Right forelimb (tissue), 1 donor: ENCODE measurements at regions not wholly inside any gene's neighbourhood (a gene's known extent, or its start where the extent isn't known, plus 50 kb on each side); places are given as distances from the start of the nearest gene placed in this dataset.
"Not testable (repeated sequence)": the region's sequence is repeated elsewhere in the genome, so short reads cannot be mapped to it uniquely, and the experiment has no call there.

Source experiments
- DNase-seq: peaks from one replicate; pipeline ENCODE4 v3.0.0-alpha.2; 2018

- DNase-seq, result no peak
These were observed 585.3 kb upstream of the TLE4 start for GRCh38 chr9:78986446-78986845.

- DNase-seq, result no peak
These were observed 582.6 kb upstream of the TLE4 start for GRCh38 chr9:78989031-78989658.

GRCh38 chr9:78994471-78994870 lies 577.3 kb upstream of the TLE4 start:
- DNase-seq, result no peak

GRCh38 chr9:78994974-78995373 lies 576.8 kb upstream of the TLE4 start:
- DNase-seq, result not testable (repeated sequence)

- DNase-seq, result no peak
These were observed 574.5 kb upstream of the TLE4 start for GRCh38 chr9:78997296-78997695.

GRCh38 chr9:79000230-79001002 lies 571.3 kb upstream of the TLE4 start:
- no peak for DNase-seq

- no peak for DNase-seq
These were observed 570.8 kb upstream of the TLE4 start for GRCh38 chr9:79001012-79001411.

GRCh38 chr9:79003514-79003913 lies 568.3 kb upstream of the TLE4 start:
- DNase-seq, result no peak

GRCh38 chr9:79004032-79004431 lies 567.7 kb upstream of the TLE4 start:
- DNase-seq, result no peak

- no peak for DNase-seq
These were observed 565.2 kb upstream of the TLE4 start for GRCh38 chr9:79006546-79006945.

- no peak for DNase-seq
These were observed 563.9 kb upstream of the TLE4 start for GRCh38 chr9:79007701-79008483.

GRCh38 chr9:79008916-79009315 lies 562.8 kb upstream of the TLE4 start:
- no peak for DNase-seq

- DNase-seq, result no peak
These were observed 560.3 kb upstream of the TLE4 start for GRCh38 chr9:79011461-79011860.

GRCh38 chr9:79012561-79012960 lies 559.2 kb upstream of the TLE4 start:
- DNase-seq, result no peak

GRCh38 chr9:79013715-79014610 lies 557.8 kb upstream of the TLE4 start:
- DNase-seq, result no peak

GRCh38 chr9:79014929-79015699 lies 556.7 kb upstream of the TLE4 start:
- DNase-seq, result no peak

GRCh38 chr9:79015951-79016350 lies 555.8 kb upstream of the TLE4 start:
- no peak for DNase-seq

GRCh38 chr9:79020276-79020675 lies 551.5 kb upstream of the TLE4 start:
- DNase-seq, result no peak

GRCh38 chr9:79021084-79021483 lies 550.7 kb upstream of the TLE4 start:
- DNase-seq, result no peak

- DNase-seq, result no peak
These were observed 548.6 kb upstream of the TLE4 start for GRCh38 chr9:79023134-79023580.

GRCh38 chr9:79026316-79026715 lies 545.4 kb upstream of the TLE4 start:
- DNase-seq, result no peak

- DNase-seq, result no peak
These were observed 543.7 kb upstream of the TLE4 start for GRCh38 chr9:79028101-79028500.
